GM18508 (cell line): ENCODE measurements at regions not wholly inside any gene's neighbourhood (a gene's known extent, or its start where the extent isn't known, plus 50 kb on each side); places are given as distances from the start of the nearest gene placed in this dataset.

ENCODE experiments used
- ATAC-seq: cut with Tn5 transposase; IDR thresholded peaks from one replicate; pipeline ENCODE4 v1.9.1; 2021; ENCODE audit warnings: moderate number of reproducible peaks; ENCODE audit not compliant: insufficient read depth, unreplicated experiment

DNA sequence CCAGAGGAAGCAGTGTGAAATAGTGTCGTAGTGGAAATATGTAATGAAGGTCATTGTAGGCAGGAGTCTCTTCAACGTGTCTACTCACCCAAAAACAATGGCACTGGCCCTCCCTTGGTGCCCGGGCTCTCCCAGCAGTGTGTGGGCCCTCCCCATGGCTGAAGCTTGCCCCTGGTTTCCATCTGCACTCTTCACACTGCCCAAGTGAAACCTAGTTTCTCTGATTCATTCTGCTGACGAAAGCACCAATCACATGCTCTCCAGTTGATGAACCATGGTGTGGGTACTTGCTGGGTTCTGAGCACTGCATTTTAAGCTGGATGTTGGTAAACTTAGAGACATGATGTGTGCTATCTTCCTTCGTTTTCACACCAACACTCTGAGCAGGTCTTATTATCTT lies 61.0 kb upstream of the AGBL1 start:
- ATAC-seq = no peak

DNA sequence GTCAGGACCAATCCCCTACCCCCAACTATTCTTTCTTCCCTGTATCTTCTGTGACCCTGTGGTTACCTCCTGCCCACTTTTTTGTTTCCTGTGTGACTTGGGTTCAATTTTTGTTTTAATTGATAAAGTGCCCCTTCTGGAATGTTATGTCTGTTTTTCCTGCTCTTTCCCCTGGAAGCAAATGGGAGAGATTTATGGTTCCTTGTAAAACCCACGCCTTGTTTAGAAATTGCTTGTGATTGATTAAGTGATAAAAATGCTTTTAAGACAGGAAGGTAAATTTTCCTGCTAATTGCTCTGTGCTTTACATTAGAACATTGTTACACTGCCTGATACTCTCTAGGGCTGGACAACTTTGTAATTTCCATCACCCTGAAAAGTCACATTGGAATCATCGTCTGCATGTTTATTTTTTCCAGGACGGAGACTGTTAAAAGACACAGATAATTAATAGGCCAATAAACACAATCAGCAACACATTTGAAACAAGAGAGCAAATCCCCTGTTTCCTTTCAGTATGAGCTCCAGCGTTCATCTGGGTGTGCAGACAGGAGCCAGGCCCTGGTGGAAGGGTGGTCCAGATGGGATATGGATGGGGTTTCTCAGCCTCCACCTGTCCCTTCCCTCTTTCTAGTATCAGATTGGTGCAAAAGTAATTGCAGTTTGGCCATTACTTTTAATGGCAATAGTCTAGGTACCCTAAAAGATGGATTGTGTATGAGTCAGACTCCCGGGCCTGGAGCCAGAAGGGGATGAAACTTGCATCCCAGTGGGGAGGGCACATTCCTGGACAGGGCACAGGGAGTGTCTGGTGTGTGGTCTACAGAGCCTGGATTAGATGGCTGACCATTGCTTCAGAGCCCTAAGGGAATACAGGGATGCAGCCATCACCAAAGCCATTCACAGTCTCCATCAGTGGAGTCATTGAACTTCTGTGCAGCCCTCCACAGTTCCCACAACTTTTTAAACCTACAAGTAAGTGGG lies 58.1 kb upstream of the AGBL1 start:
- no peak for ATAC-seq

DNA sequence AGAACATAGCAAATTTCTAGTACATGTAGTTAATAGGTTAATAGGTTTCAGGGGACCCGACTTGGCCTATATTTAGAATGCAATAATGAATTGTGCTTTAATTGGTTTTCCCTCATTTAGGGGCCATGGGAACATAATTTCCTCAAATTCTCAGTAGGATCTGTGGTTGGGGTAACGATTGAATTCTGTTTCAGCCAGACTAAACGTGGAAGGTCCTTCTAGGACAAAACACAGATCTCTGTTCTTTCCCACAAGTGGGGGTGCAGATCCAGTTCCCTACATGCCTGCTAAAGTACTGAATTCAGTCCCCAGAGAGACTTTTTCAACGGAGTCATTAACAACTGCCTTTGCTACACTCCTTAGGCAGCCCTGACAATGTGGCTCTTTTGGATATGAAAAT lies 50.7 kb upstream of the AGBL1 start:
- no peak for ATAC-seq
